BE2C (cell line): ENCODE measurements at regions not wholly inside any gene's neighbourhood (a gene's known extent, or its start where the extent isn't known, plus 50 kb on each side); places are given as distances from the start of the nearest gene placed in this dataset.

Experiments
- DNase-seq: peaks from one replicate; pipeline ENCODE4 v3.0.0-alpha.2; 2020
- H3K27me3 ChIP-seq: fragments of 250-450 bp; sonication (Bioruptor Pico); 2 replicates; pipeline ENCODE4 v1.5.1; 2020; ENCODE audit warnings: mild to moderate bottlenecking
- H3K36me3 ChIP-seq: fragments of 250-450 bp; sonication (Bioruptor Pico); 2 replicates; pipeline ENCODE4 v1.5.1; 2020; ENCODE audit warnings: mild to moderate bottlenecking
- H3K4me1 ChIP-seq: fragments of 250-450 bp; sonication (Bioruptor Pico); 2 replicates; pipeline ENCODE4 v1.5.1; 2020
- H3K4me3 ChIP-seq: 2 replicates; pipeline ENCODE4 v1.5.1; 2011; ENCODE audit warnings: low read depth, low read length
- H3K9me3 ChIP-seq: fragments of 250-450 bp; sonication (Bioruptor Pico); 2 replicates; pipeline ENCODE4 v1.5.1; 2020
- CTCF ChIP-seq: IDR thresholded peaks from 2 replicates; pipeline ENCODE4 v1.5.1; 2012; ENCODE audit warnings: mild to moderate bottlenecking, low read depth, low read length

DNA sequence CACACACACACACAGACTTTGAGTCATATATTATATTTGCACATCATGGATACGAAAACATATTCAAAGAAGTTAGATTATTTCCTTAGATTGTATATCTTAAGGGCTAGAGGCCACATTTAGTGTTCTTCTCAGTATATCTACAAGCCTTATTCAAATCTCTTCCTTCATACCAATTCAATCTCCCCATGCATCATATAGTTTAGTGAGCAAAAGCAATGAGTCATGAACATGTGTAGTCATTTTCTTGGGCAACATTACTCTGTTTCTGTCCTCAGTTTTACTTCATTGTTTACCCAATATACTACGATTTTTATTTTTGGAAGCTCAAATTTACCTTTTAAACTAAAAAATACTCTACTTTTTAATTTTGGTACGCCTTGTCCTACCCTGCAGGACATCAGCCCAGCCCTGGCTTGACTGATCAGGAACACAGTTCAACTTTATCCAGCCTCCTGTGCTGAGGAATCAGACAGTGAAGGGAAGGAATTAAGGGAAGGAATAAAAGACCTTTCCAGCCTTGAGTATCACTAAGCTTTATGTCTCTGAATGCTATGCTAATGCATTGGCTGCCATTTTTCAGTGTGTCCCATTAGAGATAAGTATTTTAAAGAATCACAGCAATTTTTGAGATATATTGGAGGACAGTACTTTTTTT lies 101.7 kb upstream of the FST start:
- Histone ChIP-seq H3K4me3 (no peak overlapping the region), H3K9me3 (no peaks in the 10 kb centered on the region), H3K4me1 (no peaks in the 10 kb centered on the region), H3K27me3 (no peaks in the 10 kb centered on the region), H3K36me3 (no peaks in the 10 kb centered on the region)
- TF ChIP-seq CTCF = no peak
- DNase-seq = no peak

DNA sequence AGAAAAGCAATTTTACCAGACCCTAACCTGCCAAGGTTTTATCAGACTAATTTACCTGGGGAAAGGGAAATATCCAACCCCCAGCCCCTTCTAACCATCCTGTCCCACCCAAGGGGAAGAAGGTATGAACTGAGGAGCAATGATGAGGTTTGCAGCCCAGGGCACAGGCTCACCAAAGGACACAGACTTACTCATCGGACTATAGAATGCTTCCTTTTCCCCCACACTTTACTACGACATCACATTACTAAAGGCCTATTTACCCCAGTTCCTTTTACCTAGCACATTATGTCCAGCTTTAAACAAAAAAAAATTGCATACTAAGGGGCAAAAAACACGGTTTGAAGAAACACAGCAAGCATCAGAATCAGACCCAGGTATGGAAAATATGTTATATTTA lies 94.1 kb upstream of the FST start:
- no peaks in the 10 kb centered on the region for H3K9me3 ChIP-seq
- no peaks in the 10 kb centered on the region for H3K4me1 ChIP-seq
- no peak for TF ChIP-seq CTCF
- H3K27me3 ChIP-seq = no peaks in the 10 kb centered on the region; the same call in 1 of the 2 replicates
- H3K36me3 ChIP-seq = no peaks in the 10 kb centered on the region
- H3K4me3 ChIP-seq = no peak overlapping the region
- DNase-seq = no peak

DNA sequence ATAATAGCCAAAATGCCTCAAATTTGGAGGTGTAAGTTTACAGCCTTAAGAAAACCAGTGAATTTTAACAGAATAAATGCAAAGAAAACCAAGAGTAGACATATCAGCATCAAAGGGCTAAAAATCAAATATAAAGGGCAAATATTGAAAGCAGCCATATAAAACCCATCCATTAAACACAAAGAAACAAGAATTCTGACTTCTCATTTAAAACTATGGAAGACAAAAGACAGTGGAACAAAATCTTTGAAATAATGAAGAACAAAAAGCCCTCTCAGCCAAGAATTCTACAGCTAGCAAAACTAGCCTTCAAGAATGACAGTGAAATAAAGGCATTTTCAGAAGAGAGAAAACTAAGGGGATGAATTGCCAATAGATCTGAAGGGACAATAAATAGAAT lies 91.3 kb upstream of the FST start:
- no peak for TF ChIP-seq CTCF
- Histone ChIP-seq H3K36me3 (no peaks in the 10 kb centered on the region), H3K27me3 (no peaks in the 10 kb centered on the region; the same call in 1 of the 2 replicates), H3K4me3 (no peak overlapping the region), H3K9me3 (no peaks in the 10 kb centered on the region), H3K4me1 (no peaks in the 10 kb centered on the region)
- DNase-seq = no peak

GRCh38 chr5:53392073-53392472 lies 88.4 kb upstream of the FST start:
- Histone ChIP-seq H3K4me1 (no peaks in the 10 kb centered on the region), H3K36me3 (no peaks in the 10 kb centered on the region), H3K27me3 (no peaks in the 10 kb centered on the region), H3K9me3 (no peaks in the 10 kb centered on the region), H3K4me3 (no peak overlapping the region)
- no peak for DNase-seq
- no peak for TF ChIP-seq CTCF

DNA sequence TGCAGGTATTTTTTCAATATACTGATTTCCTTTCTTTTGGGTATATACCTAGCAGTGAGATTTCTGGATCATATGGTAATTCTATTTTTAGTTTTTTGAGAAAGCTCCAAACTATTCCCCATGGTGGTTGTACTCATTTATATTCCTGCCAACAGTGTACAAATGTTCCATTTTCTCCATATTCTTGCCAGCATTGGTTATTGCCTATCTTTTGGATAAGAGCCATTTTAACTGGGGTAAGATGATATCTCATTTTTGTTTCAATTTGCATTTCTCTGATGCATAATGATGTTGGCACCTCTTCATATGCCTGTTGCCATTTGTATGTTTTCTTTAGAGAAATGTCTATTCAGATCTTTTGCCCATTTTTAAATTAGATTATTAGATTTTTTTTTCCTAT lies 85.6 kb upstream of the FST start:
- no peak for DNase-seq
- no peak overlapping the region for H3K4me3 ChIP-seq
- H3K36me3 ChIP-seq = no peaks in the 10 kb centered on the region
- H3K27me3 ChIP-seq = no peaks in the 10 kb centered on the region
- H3K9me3 ChIP-seq = no peaks in the 10 kb centered on the region
- no peaks in the 10 kb centered on the region for H3K4me1 ChIP-seq
- no peak for TF ChIP-seq CTCF

GRCh38 chr5:53397141-53397757 lies 83.2 kb upstream of the FST start:
- no peaks in the 10 kb centered on the region for H3K36me3 ChIP-seq
- H3K4me3 ChIP-seq = no peak overlapping the region
- H3K9me3 ChIP-seq = no peaks in the 10 kb centered on the region
- no peaks in the 10 kb centered on the region for H3K4me1 ChIP-seq
- DNase-seq = no peak
- H3K27me3 ChIP-seq = no peaks in the 10 kb centered on the region
- TF ChIP-seq CTCF = no peak
